KMS-11 (cell line): ENCODE measurements at regions not wholly inside any gene's neighbourhood (a gene's known extent, or its start where the extent isn't known, plus 50 kb on each side); places are given as distances from the start of the nearest gene placed in this dataset.

Source experiments
- H2AFZ ChIP-seq: fragments of 200-600 bp; sonication (generic); 2 replicates; pipeline ENCODE4 v1.6.1; 2016; ENCODE audit warnings: antibody characterized with exemption, mixed run types, low read depth
- H3K27ac ChIP-seq: fragments of 200-600 bp; sonication (generic); 2 replicates; pipeline ENCODE4 v1.6.1; 2016; ENCODE audit warnings: mild to moderate bottlenecking, mixed run types
- H3K27me3 ChIP-seq: fragments of 200-600 bp; sonication (generic); 2 replicates; pipeline ENCODE4 v1.6.1; 2017; ENCODE audit warnings: mild to moderate bottlenecking, low read depth, mixed run types, moderate library complexity; ENCODE audit not compliant: insufficient read depth
- H3K36me3 ChIP-seq: fragments of 200-600 bp; sonication (generic); 2 replicates; pipeline ENCODE4 v1.6.1; 2017; ENCODE audit warnings: mild to moderate bottlenecking, mixed run types; ENCODE audit not compliant: insufficient read depth
- H3K4me1 ChIP-seq: fragments of 200-600 bp; sonication (generic); 2 replicates; pipeline ENCODE4 v1.6.1; 2016; ENCODE audit warnings: mild to moderate bottlenecking, low read depth, mixed run types; ENCODE audit not compliant: poor library complexity, severe bottlenecking
- H3K4me2 ChIP-seq: fragments of 200-600 bp; sonication (generic); 2 replicates; pipeline ENCODE4 v1.7.0; 2016; ENCODE audit warnings: mild to moderate bottlenecking, mixed run types
- H3K4me3 ChIP-seq: fragments of 200-600 bp; sonication (generic); IDR thresholded peaks from 2 replicates; pipeline ENCODE4 v1.6.1; 2017; ENCODE audit warnings: low read depth, low read length, mixed read lengths; ENCODE audit not compliant: insufficient read depth
- H3K79me2 ChIP-seq: fragments of 200-600 bp; sonication (generic); 2 replicates; pipeline ENCODE4 v1.6.1; 2016; ENCODE audit warnings: low read depth, mixed run types; ENCODE audit not compliant: insufficient read depth
- H3K9ac ChIP-seq: fragments of 200-600 bp; sonication (generic); 2 replicates; pipeline ENCODE4 v1.6.1; 2016; ENCODE audit warnings: mild to moderate bottlenecking, mixed run types
- H4K20me1 ChIP-seq: fragments of 200-600 bp; sonication (generic); 2 replicates; pipeline ENCODE4 v1.6.1; 2016; ENCODE audit warnings: mild to moderate bottlenecking, mixed run types; ENCODE audit not compliant: insufficient read depth
- CTCF ChIP-seq: fragments of 200-600 bp; sonication (generic); conservative IDR thresholded peaks from 2 replicates; pipeline ENCODE4 v1.6.1; 2017; ENCODE audit warnings: low read depth, mild to moderate bottlenecking, antibody characterized with exemption, low read length, moderate library complexity, mixed read lengths

GRCh38 chr2:53473775-53474311, 293.8 kb upstream of the CHAC2 start:
- Histone ChIP-seq H3K27me3 (no peaks in the 10 kb centered on the region), H3K9ac (no peak overlapping the region), H3K4me3 (no peak overlapping the region), H3K27ac (no peak overlapping the region), H3K4me2 (no peak overlapping the region), H3K4me1 (no peaks in the 10 kb centered on the region), H2AFZ (no peak overlapping the region), H3K79me2 (no peaks in the 10 kb centered on the region), H4K20me1 (no peaks in the 10 kb centered on the region), H3K36me3 (no peaks in the 10 kb centered on the region)
- no peak for TF ChIP-seq CTCF

GRCh38 chr2:53473236-53473635, 294.4 kb upstream of the CHAC2 start:
- no peaks in the 10 kb centered on the region for H3K36me3 ChIP-seq
- no peaks in the 10 kb centered on the region for H3K4me1 ChIP-seq
- no peaks in the 10 kb centered on the region for H3K27me3 ChIP-seq
- H3K27ac ChIP-seq = no peak overlapping the region
- no peaks in the 10 kb centered on the region for H4K20me1 ChIP-seq
- H3K79me2 ChIP-seq = no peaks in the 10 kb centered on the region
- TF ChIP-seq CTCF = no peak
- H2AFZ ChIP-seq = no peak overlapping the region
- H3K4me3 ChIP-seq = no peak overlapping the region
- no peak overlapping the region for H3K4me2 ChIP-seq
- no peak overlapping the region for H3K9ac ChIP-seq

- H2AFZ ChIP-seq = no peak overlapping the region
- no peak for TF ChIP-seq CTCF
These were observed 300.0 kb upstream of the CHAC2 start for GRCh38 chr2:53467467-53468180.

GRCh38 chr2:53463806-53464726, 303.5 kb upstream of the CHAC2 start:
- no peak overlapping the region for H2AFZ ChIP-seq
- no peaks in the 10 kb centered on the region for H4K20me1 ChIP-seq
- no peak overlapping the region for H3K27ac ChIP-seq
- no peaks in the 10 kb centered on the region for H3K4me1 ChIP-seq
- H3K4me2 ChIP-seq = no peak overlapping the region
- no peaks in the 10 kb centered on the region for H3K36me3 ChIP-seq
- H3K9ac ChIP-seq = no peak overlapping the region
- TF ChIP-seq CTCF = no peak
- no peak overlapping the region for H3K4me3 ChIP-seq
- H3K79me2 ChIP-seq = no peaks in the 10 kb centered on the region
- H3K27me3 ChIP-seq = no peaks in the 10 kb centered on the region

More at GRCh38 chr2:53467467-53468180, 300.0 kb upstream of the CHAC2 start:
- H3K4me1 ChIP-seq = no peaks in the 10 kb centered on the region
- H3K9ac ChIP-seq = no peak overlapping the region
- H3K36me3 ChIP-seq = no peaks in the 10 kb centered on the region
- no peak overlapping the region for H3K4me2 ChIP-seq
- H3K79me2 ChIP-seq = no peaks in the 10 kb centered on the region
- no peaks in the 10 kb centered on the region for H4K20me1 ChIP-seq
- H3K27ac ChIP-seq = no peak overlapping the region
- H3K27me3 ChIP-seq = no peaks in the 10 kb centered on the region
- no peak overlapping the region for H3K4me3 ChIP-seq
